ENCODE measurements at regions not wholly inside any gene's neighbourhood (a gene's known extent, or its start where the extent isn't known, plus 50 kb on each side); places are given as distances from the start of the nearest gene placed in this dataset.

DNA sequence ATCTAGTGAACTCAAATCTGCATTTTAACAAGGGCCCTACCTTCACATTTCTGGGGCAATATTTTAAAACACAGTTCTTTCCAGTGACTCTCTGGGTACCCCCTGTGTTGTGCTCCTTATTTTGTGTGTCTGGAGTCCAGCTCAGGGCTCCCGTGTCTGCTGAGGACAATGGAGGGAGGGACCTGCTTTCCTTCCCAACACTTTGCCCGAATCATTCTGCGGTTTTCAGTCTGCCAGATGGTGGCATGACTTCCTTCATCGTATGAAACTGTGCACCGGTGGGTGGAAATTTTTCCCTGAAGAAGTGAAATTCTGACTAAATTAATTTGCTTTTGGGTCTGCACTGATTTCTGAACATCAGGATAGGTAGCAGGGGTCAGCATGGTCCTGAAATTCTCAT lies 153.6 kb upstream of the CD180 start:
- no peak for DNase-seq

DNA sequence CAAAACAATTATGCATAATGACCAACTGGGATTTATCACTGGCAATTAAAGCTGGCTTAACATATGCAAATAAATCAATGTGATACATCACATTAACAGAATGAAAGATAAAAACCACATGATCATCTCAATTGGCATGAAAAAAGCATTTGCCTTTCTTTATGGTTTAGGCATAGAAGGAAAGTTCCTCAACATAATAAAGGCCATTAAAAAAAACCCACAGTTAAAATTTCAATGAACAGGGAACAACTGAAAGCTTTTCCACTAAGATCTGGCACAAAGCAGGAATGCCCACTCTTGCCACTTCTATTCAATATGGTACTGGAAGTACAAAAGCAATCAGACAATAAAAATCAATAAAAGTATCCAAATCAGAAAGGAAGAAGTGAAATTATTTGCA lies 151.2 kb upstream of the CD180 start:
- DNase-seq = no peak

DNA sequence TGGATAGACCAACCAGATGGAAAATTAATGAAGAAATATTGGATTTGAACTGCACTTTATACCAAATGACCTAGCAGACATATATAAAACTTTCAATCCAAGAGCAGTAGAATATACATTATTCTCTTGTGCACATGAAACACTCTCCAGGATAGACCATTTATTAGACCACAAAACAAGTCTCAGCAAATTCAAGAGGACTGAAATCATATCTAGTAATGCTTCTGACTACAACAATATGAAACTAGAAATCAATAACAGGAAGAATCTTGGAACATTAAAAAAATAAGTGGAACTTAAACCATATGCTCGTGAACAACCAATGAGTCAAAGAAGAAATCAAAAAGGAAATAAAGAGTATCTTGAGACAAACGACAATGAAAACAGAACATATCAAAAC lies 150.0 kb upstream of the CD180 start:
- DNase-seq = no peak

DNA sequence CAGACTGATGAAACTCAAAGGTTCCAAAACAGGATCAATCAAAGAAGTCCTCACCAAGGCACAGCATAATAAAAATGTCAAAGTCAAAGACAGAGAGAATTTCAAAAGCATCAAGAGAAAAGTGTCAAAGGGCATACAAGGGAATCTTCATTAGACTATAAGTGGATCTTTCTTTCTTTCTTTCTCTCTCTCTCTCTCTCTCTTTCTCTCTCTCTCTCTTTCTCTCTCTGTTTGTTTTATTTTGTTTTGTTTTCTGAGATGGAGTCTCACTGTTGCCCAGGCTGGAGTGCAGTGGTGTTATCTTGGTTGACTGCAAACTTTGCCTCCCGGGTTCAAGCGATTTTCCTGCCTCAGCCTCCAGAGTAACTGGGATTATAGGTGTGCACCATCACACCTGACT lies 148.3 kb upstream of the CD180 start:
- no peak for DNase-seq

DNA sequence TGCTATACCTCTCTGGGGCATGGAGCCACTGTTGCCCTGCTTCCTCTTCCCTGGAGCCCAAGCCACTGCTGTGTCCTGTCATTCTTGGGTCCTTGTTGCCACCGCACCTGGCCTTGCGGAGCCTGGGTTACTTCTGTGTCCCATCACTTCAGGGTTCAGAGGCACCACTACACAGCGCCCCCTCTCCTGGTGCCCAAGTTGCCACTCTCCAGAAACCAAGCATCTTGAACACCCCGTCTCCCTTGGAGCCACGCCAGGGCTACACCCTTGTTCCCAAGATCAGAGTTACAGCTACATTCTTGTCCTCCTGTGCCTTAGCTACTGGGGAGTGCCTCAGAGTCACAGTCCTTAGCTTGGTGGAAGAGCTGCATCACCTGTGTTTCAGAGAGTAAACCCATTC lies 147.2 kb upstream of the CD180 start:
- DNase-seq = no peak

DNA sequence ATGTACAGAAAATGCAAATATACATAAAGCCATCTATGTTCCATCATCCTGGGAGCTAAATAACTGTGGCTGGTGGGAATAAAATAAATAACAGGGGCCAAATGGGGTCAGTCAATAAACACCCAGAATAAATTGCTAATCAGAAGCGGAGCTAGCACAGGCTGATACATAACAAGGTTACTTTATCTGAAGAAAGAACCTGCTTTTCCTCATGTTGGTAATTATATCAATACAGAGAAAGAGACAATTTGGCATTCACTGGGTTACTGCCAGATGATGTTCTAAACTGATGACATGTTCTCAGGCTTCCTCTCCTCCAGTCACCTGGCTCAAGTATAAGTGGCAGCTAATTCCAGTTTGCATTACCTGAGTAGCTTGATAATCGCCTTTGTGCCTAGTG lies 144.9 kb upstream of the CD180 start:
- DNase-seq = no peak

DNA sequence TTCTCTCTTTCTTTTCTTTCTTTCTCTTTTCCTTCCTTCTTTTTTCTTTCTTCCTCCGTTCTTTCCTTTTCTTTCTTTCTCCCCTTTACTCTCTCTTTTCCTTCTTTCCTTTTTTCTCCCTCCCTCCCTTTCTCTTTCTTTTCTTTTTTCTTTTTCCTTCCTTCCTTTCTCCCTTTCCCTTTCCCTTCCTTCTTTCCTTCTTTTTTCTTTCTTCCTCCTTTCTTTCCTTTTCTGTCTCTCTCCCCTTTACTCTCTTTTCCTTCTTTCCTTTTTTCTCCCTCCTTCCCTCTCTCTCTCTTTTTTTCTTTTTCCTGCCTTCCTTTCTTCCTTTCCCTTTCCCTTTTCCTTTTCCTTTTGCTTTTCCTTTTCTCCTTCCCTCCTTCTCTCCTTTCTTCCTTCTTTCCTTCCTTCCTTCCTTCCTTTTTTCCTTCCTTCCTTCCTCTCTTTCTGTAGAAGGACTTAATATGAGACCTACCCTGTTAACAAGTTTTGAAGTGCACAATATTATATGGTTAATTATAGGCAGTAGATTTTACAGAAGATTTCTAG lies 142.7 kb upstream of the CD180 start:
- DNase-seq = no peak

DNA sequence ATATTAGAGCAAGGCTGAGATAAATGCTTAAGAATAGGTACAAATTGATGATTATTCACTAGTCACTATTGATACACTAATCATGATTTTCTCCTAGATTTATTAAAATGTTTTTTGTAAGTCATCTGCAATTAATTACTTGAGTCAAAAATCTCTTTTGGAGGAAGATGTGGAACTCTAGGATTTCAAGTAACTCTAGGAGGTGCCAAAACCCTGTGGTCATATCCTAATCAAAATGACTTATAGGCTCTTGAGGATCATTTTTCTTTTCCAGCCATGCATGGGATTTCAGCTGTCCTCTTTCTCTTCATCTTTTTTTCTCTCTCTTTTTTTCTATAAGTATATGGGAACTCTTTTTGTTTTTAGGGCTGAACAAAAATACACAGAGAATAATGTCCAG lies 141.8 kb upstream of the CD180 start:
- DNase-seq = no peak

DNA sequence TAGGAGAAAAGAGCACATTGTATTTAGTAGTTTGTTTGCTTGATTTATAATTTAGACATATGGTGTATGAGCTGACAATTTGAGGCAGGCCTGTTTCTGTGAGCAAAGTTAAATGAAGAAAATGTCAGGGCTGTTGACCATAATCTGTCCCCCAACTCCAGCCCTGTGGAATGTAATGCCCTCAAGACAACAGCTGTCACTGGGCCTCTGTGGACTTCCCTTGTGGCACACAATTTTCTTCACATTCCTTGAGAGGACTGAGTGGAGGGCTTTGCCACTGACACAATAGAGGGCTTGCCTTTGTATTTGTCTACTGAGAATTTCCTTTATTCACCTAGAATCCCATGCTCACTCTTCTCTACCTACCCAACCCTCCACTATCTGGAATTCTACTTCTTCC lies 141.2 kb upstream of the CD180 start:
- no peak for DNase-seq

DNA sequence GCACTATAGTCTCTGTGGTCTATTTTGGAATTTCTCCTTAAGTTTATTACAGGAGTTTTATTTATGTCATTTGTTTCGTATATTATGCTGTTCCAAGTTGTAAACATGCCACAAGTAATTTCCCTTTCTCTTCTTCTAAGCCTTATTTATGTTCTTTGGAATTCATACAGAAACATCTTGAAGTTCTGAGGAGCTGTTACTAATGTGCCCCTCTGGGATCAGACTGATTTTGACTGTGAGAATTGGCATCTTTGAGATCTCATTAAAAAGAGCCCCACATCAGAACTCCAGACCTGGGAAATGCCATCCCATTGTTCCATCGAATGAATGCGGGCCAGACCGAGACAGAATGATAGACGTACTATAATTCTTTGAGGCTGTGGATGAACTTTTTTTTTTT lies 138.8 kb upstream of the CD180 start:
- DNase-seq = no peak

DNA sequence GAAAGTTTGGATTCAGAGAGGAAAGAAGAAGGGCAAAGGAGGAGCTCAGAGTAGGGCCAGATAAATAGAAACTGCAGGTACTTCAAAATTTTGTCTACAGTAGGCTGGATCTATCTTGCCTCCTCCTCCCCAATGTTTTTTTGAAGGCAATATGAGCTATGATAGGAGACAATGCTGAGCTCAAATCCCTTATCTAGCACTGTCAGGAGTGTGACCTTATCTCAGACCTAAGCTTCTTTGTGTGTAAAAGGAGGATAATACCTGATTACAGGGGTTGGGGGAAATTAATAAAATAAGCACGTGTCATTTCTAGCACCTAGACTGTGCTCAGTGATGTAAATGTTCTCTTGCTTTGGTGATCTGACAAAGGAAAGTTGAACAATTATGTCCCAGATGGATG lies 137.8 kb upstream of the CD180 start:
- no peak for DNase-seq

DNA sequence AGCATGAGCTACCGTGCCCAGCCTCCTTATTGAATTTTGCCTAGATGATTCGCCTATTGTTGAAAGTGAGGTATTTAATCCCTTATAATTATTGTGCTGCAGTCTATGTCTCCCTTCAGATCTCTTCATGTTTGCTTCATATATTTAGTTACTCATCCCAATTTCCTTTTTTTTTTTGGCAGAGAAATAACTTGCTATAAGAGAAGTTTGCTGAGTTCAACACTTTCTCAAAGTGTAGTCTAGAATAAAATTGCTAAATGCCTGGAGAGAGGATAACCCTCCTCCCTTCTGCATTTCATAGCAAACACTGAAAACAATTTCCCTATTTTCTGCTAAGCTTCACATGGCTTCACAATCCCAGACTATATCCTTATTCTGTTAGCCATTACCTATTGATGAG lies 136.6 kb upstream of the CD180 start:
- DNase-seq = no peak

DNA sequence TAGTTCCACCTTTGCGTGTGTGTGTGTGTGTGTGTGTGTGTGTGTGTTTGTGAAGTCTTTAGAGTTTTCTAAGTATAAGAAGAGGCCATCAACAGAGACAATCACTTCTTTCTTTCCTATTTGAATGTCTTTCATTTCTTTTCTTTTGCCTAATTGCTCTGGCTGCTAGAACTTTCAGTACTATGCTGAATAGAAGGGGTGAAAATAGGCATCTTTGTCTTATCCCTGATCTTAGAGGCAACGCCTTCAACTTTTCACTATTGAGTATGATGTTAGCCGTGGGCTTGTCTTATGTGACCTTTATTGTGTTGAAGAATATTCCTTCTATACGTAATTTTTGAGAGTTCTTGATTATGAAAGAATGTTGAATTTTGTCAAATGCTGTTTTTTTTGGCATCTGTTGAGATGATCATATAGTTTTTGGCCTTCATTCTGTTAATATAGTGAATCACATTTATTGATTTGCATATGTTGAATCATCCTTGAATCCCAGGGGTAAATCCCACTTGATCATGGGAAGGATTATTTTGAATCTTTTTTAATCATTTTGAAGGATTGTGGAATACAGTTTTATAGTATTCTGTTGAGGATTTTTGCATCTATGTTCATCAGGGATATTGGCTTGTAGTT lies 134.8 kb upstream of the CD180 start:
- no peak for DNase-seq

DNA sequence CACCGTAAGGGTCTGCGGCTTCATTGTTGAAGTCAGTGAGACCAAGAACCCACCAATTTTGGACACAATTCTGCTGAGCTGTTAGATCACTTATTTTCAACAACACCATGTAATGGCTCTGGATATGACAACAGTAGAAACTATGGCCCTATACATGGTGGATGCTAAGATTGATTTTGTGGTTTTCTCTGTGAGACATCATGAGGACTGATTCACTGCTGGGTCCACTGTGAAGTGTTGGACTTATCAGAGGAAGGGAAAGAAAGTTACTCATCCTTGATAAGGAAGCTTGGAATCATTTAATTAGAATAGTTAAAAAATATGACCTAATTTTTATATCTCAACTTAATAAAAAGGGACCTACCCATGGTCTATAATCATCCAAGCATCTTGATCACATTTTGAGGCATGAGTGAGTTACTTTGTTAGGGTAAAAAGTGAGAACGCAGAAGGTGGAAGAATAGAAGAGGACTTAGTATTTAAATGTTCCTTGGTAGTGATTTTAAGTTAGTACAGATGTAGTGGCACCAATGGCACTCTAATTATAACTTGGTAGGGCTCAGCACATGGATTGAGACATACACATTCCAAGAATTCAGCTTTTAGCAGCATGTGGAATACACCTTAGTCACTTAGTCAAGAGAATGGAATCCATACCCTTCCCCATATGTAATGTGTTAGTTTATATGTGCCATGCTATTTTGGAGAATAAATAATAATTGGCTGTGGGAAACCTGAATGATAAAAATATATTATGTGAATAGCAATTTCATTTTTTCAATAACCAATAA lies 123.5 kb upstream of the CD180 start:
- no peak for DNase-seq

DNA sequence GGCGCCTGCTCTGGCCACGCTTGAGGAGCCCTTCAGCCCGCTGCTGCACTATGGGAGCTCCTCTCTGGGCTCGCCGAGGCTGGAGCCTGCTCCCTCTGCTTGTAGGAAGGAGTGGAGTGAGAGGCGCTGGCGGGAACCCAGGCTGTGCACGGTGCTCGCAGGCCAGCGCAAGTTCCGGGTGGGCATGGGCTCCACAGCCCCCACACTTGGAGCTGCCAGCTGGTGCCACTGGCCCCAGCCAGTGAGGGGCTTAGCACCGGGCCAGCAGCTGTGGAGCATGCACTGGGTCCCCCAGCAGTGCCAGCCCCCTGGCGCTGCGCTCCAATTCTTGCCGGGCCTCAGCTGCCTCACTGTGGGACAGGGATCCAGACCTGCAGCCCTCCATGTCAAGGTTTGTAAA lies 122.1 kb upstream of the CD180 start:
- no peak for DNase-seq

DNA sequence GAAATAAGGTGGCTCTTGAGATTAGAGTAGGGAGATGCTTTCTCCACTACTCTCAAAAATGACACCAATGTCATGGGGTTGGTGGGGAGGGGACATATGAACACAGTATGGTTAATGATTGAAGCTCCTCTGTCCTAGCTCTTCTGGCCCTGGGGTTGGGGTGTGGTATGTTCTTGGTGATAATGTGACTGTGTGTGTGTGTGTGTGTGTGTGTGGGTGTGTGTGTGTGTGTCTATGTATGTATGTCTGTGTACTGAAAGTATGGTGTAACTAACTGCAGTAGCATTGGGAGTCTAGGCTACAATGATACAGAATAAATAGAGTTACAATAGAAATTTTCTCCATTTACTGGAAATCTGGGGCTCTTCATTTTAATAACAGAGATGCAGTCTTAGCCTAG lies 121.0 kb upstream of the CD180 start:
- DNase-seq = no peak

DNA sequence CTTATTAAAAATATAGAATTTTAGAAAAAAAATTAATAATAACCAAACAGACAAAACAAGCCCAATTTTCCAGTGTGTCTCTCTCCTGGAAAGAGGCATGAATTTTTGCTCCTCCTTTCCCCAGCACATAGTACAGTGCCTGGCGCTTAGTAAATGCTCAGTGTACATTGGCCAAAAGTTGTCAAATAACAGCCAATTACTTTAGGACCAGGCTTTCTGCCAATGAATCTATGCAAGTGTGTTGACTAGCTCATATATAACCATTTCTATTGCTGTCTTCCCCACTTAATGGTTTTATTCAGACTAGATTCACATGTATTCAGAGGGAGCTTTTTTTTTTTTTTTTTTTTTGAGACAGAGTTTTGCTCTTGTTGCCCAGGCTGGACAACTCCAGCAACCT lies 120.1 kb upstream of the CD180 start:
- no peak for DNase-seq

DNA sequence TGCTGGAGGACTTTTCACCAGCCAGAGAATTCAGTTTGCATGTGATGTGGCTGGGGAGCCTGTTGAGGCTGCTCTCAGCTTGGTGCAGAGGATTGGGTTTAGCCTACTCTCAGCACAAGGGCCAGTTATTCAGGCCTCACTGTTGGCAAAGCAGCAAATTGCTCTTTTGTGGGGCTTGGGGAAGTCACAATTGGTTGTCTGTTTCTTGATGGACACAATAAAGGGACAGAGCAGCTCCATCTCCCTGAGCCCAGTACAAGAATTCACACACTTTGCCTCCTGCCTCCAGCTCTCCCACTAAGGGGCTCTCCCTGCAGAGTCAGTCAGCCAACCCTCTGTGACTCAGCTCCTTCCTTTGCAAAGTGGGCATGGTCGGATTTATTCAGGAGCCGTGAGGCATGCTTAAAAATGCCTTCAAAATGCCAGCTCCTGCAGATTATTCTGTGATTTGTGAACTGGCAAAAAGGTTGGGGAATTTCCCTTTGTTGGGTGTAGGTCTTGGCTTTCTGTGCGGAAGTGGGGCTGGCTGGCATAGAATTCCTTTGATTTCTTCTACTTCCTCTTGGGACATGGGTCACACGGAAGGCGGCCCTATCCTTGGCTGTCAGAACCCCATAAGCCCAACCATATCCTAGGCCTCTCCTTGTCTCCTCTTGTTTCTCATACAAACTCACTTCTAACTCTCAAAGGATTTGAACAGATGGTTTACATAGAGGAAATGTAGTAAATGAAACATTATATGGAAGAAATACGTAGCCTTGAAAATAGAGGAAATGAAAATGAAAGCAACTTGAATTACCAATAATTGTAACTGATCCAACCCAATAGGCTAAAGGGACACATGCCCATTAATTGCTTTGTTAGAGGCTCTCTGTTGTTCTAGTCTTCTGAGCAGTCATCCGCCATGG lies 118.7 kb upstream of the CD180 start:
- no peak for DNase-seq

DNA sequence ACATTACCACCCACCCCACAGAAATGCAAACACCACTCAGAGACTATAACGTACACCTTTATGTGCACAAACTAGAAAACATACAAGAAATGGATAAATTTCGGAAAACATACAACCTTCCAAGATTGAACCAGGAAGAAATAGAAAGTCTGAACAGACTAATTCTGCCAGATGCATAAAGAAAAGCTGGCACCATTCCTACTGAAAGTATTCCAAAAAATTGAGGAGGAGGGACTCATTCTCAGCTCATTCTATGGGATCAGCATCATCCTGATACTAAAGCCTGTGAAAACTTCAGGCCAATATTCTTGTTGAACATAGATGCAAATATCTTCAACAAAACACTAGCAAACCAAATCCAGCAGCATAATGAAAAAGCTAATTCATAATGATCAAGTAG lies 115.1 kb upstream of the CD180 start:
- DNase-seq = no peak

DNA sequence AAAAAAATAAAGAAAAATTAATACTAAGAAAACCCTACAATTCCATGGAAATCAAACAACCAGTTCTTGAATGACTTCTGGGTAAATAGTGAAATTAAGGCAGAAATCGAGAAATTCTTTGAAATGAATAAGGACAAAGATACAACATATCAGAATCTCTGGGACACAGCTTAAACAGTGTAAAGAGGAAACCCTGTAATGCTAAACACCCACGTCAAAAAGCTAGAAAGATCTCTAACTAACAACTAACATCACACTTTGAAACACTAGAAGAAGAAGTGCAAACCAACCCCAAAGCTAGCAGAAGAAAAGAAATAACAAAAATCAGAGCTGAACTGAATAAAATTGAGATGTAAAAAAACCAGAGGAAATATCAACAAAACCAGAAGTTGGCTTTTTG lies 114.6 kb upstream of the CD180 start:
- no peak for DNase-seq

DNA sequence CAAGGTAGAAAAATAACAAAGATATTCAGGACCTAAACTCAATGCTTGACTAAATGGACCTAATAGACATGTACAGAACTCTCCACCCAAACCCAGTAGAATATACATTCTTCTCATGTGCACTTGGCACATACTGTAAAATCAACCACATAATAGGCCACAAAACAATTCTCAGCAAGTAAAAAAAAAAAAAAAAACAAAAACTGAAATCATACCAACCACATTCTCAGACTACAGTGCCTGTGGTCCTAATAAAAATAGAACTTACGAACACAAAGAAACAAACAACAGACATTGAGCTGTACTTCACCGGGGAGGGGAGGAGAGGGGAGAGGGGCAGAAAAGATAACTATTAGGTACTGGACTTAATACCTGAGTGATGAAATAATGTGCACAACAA lies 114.1 kb upstream of the CD180 start:
- DNase-seq = no peak

DNA sequence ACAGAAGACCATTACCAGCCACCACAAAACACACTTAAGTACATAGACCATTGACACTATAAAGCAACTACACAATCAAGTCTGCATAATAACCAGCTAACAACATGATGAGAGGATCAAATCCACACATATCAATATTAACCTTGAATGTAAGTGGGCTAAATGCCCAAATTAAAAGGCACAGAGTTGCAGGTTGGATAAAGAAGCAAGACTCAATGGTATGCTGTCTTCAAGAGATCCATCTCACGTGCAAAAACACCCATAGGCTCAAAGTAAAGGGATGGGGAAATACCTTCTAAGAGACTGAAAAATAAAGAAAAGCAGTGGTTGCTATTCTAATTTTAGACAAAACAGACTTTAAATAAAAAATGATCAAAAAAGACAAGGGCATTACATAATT lies 113.6 kb upstream of the CD180 start:
- no peak for DNase-seq

DNA sequence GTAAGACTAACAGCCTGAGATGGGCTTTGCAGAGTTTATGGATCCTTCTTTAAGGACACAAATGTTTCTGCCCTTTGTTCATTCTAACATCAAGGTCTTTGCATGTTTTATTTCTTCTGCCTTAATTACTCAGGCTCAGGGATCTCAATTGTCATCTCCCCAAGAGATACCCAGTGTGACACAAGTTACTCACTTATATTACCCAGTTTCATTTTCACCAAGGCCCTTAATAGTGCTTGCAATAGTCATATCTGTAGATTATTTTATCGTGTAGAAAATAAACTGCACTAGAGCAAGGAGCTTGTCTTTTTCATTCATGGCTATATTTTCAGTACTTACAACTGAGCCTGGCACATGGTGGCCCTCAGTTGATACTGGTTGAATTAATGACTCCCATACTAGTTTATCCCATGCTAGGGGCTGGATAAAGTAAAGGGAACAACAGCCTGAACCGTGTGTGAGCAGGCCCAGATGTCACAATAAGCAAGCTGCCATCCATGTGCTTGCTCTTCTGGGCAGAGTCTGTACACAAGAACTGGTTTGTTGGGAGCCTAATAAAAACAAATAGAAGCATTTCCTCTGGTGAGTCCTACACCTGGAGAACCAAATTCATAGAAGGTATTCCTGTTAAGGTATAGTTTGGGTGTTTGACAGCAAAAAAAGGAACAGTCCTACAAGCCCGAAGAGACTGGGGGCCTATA lies 112.5 kb upstream of the CD180 start:
- DNase-seq = no peak
